ENCODE measurements at regions not wholly inside any gene's neighbourhood (a gene's known extent, or its start where the extent isn't known, plus 50 kb on each side); places are given as distances from the start of the nearest gene placed in this dataset.

- TF ChIP-seq ZNF274 (IDR thresholded peaks at IDR 0.05; ENCODE audit: low read depth, low read length) (no peak), SUZ12 (IDR thresholded peaks at IDR 0.05; ENCODE audit: extremely low read depth, insufficient read depth, insufficient read length) (no peak)
These were observed 294.2 kb downstream of the FIGN start for GRCh38 chr2:163441603-163442002.
